ENCODE measurements at regions not wholly inside any gene's neighbourhood (a gene's known extent, or its start where the extent isn't known, plus 50 kb on each side); places are given as distances from the start of the nearest gene placed in this dataset.
A peak's percentile ranks its signal among the peaks of the same experiment; 100 is the strongest.

DNA sequence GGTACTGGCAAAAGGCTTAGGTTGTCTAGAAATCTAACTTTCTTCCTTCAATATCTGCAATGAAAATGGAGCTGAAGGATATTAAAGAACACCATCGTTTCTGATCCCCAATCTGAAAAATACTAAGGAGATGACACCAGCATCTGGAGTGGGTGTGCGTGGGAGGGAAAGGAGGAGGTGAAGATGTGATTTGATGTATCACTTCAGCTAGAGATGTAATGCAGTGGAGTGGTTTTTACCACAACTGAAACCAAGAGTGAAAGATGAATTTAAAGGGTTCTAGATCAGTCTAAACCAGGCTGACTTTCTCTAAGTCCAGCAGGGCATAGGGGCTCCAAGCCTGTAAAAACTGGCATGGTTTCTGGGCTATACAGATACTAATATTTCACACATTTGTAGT is 148.4 kb downstream of the AKAP11 start (continued):
- TF ChIP-seq, protein P1, sequence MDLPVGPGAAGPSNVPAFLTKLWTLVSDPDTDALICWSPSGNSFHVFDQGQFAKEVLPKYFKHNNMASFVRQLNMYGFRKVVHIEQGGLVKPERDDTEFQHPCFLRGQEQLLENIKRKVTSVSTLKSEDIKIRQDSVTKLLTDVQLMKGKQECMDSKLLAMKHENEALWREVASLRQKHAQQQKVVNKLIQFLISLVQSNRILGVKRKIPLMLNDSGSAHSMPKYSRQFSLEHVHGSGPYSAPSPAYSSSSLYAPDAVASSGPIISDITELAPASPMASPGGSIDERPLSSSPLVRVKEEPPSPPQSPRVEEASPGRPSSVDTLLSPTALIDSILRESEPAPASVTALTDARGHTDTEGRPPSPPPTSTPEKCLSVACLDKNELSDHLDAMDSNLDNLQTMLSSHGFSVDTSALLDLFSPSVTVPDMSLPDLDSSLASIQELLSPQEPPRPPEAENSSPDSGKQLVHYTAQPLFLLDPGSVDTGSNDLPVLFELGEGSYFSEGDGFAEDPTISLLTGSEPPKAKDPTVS (IDR thresholded peaks at IDR 0.05; ENCODE audit: low read depth, low read length) = no peak
- TF ChIP-seq RAD51 (IDR thresholded peaks at IDR 0.05) (no peak), EED (IDR thresholded peaks at IDR 0.05; ENCODE audit: low read depth) (peak; percentile 71), SUZ12 (IDR thresholded peaks at IDR 0.05; ENCODE audit: unreplicated experiment) (no peak), SMARCA5 (IDR thresholded peaks at IDR 0.05) (no peak), FOXM1 (IDR thresholded peaks at IDR 0.05; ENCODE audit: low read depth, low read length) (peak; percentile 52; the same call in 1 of the 2 replicates), ASH2L (IDR thresholded peaks at IDR 0.05; ENCODE audit: borderline replicate concordance, low read depth) (no peak), NFYA (IDR thresholded peaks at IDR 0.05; ENCODE audit: borderline replicate concordance, low read depth, low read length) (no peak), CBX5 (IDR thresholded peaks at IDR 0.05; ENCODE audit: low read depth) (peak; percentile 40; the same call in 1 of the 2 replicates), YY1 (IDR thresholded peaks at IDR 0.05; ENCODE audit: low read depth, low read length) (no peak), POLR2A (IDR thresholded peaks at IDR 0.05; ENCODE audit: low read depth, low read length) (no peak), MYB (IDR thresholded peaks at IDR 0.05; ENCODE audit: borderline replicate concordance, low read depth, low read length) (no peak), MEF2B (IDR thresholded peaks at IDR 0.05; ENCODE audit: partially characterized antibody, poor library complexity, severe bottlenecking) (no peak), EZH2 (IDR thresholded peaks at IDR 0.05; ENCODE audit: borderline replicate concordance, control insufficient read depth, low read depth, low read length) (no peak), IRF4 (IDR thresholded peaks at IDR 0.05; ENCODE audit: low read depth, low read length) (peak; percentile 68; the same call in 1 of the 2 replicates), HDAC6 (IDR thresholded peaks at IDR 0.05; ENCODE audit: unreplicated experiment) (no peak), LARP7 (IDR thresholded peaks at IDR 0.05) (no peak), KDM1A (IDR thresholded peaks at IDR 0.05; ENCODE audit: borderline replicate concordance) (no peak)
- TF ChIP-seq, protein P2, sequence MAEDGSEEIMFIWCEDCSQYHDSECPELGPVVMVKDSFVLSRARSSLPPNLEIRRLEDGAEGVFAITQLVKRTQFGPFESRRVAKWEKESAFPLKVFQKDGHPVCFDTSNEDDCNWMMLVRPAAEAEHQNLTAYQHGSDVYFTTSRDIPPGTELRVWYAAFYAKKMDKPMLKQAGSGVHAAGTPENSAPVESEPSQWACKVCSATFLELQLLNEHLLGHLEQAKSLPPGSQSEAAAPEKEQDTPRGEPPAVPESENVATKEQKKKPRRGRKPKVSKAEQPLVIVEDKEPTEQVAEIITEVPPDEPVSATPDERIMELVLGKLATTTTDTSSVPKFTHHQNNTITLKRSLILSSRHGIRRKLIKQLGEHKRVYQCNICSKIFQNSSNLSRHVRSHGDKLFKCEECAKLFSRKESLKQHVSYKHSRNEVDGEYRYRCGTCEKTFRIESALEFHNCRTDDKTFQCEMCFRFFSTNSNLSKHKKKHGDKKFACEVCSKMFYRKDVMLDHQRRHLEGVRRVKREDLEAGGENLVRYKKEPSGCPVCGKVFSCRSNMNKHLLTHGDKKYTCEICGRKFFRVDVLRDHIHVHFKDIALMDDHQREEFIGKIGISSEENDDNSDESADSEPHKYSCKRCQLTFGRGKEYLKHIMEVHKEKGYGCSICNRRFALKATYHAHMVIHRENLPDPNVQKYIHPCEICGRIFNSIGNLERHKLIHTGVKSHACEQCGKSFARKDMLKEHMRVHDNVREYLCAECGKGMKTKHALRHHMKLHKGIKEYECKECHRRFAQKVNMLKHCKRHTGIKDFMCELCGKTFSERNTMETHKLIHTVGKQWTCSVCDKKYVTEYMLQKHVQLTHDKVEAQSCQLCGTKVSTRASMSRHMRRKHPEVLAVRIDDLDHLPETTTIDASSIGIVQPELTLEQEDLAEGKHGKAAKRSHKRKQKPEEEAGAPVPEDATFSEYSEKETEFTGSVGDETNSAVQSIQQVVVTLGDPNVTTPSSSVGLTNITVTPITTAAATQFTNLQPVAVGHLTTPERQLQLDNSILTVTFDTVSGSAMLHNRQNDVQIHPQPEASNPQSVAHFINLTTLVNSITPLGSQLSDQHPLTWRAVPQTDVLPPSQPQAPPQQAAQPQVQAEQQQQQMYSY (CRISPR knock-in tag; IDR thresholded peaks at IDR 0.05) = no peak
- TF ChIP-seq, protein P3, sequence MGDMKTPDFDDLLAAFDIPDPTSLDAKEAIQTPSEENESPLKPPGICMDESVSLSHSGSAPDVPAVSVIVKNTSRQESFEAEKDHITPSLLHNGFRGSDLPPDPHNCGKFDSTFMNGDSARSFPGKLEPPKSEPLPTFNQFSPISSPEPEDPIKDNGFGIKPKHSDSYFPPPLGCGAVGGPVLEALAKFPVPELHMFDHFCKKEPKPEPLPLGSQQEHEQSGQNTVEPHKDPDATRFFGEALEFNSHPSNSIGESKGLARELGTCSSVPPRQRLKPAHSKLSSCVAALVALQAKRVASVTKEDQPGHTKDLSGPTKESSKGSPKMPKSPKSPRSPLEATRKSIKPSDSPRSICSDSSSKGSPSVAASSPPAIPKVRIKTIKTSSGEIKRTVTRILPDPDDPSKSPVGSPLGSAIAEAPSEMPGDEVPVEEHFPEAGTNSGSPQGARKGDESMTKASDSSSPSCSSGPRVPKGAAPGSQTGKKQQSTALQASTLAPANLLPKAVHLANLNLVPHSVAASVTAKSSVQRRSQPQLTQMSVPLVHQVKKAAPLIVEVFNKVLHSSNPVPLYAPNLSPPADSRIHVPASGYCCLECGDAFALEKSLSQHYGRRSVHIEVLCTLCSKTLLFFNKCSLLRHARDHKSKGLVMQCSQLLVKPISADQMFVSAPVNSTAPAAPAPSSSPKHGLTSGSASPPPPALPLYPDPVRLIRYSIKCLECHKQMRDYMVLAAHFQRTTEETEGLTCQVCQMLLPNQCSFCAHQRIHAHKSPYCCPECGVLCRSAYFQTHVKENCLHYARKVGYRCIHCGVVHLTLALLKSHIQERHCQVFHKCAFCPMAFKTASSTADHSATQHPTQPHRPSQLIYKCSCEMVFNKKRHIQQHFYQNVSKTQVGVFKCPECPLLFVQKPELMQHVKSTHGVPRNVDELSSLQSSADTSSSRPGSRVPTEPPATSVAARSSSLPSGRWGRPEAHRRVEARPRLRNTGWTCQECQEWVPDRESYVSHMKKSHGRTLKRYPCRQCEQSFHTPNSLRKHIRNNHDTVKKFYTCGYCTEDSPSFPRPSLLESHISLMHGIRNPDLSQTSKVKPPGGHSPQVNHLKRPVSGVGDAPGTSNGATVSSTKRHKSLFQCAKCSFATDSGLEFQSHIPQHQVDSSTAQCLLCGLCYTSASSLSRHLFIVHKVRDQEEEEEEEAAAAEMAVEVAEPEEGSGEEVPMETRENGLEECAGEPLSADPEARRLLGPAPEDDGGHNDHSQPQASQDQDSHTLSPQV (IDR thresholded peaks at IDR 0.05) = no peak
- TF ChIP-seq, protein P4, sequence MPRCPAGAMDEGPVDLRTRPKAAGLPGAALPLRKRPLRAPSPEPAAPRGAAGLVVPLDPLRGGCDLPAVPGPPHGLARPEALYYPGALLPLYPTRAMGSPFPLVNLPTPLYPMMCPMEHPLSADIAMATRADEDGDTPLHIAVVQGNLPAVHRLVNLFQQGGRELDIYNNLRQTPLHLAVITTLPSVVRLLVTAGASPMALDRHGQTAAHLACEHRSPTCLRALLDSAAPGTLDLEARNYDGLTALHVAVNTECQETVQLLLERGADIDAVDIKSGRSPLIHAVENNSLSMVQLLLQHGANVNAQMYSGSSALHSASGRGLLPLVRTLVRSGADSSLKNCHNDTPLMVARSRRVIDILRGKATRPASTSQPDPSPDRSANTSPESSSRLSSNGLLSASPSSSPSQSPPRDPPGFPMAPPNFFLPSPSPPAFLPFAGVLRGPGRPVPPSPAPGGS (IDR thresholded peaks at IDR 0.05; ENCODE audit: borderline replicate concordance, insufficient read depth, low read depth, low read length, poor library complexity, severe bottlenecking) = peak; percentile 39
